HL-60/S4 treated with phorbol 12-myristate 13-acetate at 8.2 ng/mL for 4 days and 3 days (cell line): ENCODE measurements at regions not wholly inside any gene's neighbourhood (a gene's known extent, or its start where the extent isn't known, plus 50 kb on each side); places are given as distances from the start of the nearest gene placed in this dataset.
"Not testable (repeated sequence)": the region's sequence is repeated elsewhere in the genome, so short reads cannot be mapped to it uniquely, and the experiment has no call there.

Experiments used
- in situ Hi-C: fragments of 300-500 bp; cut with MboI; formaldehyde crosslinking; loops from 2 replicates; pipeline ENCODE4 v1.15.0; 2022; ENCODE audit warnings: low sequenced_read_pairs

GRCh38 chr1:244289991-244290785 is 161.5 kb downstream of the ADSS2 start:
- in situ Hi-C loops: loop anchor here (25.0 kb wide), 1 partner anchor 953 kb away; no protein-coding TSS in a partner anchor

- in situ Hi-C loops: loop anchor here (25.0 kb wide), 1 partner anchor 954 kb away; no protein-coding TSS in a partner anchor
Measured at GRCh38 chr1:244291236-244292201, 160.2 kb downstream of the ADSS2 start.

- in situ Hi-C loops: loop anchor here (25.0 kb wide), 1 partner anchor 957 kb away; no protein-coding TSS in a partner anchor
Measured at GRCh38 chr1:244294599-244295224, 157.0 kb downstream of the ADSS2 start.

GRCh38 chr1:244296003-244296402 is 155.7 kb downstream of the ADSS2 start:
- in situ Hi-C loops: loop anchor here (25.0 kb wide), 1 partner anchor 959 kb away; no protein-coding TSS in a partner anchor

- in situ Hi-C loops: loop anchor here (25.0 kb wide), 1 partner anchor 959 kb away; no protein-coding TSS in a partner anchor
Measured at GRCh38 chr1:244296447-244296846, 155.3 kb downstream of the ADSS2 start.

- in situ Hi-C loops: loop anchor here (25.0 kb wide), 1 partner anchor 960 kb away; no protein-coding TSS in a partner anchor
Measured at GRCh38 chr1:244297087-244297486, 154.6 kb downstream of the ADSS2 start.

GRCh38 chr1:244297616-244298015 is 154.1 kb downstream of the ADSS2 start:
- in situ Hi-C loops: loop anchor here (25.0 kb wide), 1 partner anchor 960 kb away; no protein-coding TSS in a partner anchor

- in situ Hi-C loops: not testable (repeated sequence)
Measured at GRCh38 chr1:244300029-244300375, 151.7 kb downstream of the ADSS2 start.

GRCh38 chr1:244301595-244302130 is 150.0 kb downstream of the ADSS2 start:
- in situ Hi-C loops: no loop called here

DNA sequence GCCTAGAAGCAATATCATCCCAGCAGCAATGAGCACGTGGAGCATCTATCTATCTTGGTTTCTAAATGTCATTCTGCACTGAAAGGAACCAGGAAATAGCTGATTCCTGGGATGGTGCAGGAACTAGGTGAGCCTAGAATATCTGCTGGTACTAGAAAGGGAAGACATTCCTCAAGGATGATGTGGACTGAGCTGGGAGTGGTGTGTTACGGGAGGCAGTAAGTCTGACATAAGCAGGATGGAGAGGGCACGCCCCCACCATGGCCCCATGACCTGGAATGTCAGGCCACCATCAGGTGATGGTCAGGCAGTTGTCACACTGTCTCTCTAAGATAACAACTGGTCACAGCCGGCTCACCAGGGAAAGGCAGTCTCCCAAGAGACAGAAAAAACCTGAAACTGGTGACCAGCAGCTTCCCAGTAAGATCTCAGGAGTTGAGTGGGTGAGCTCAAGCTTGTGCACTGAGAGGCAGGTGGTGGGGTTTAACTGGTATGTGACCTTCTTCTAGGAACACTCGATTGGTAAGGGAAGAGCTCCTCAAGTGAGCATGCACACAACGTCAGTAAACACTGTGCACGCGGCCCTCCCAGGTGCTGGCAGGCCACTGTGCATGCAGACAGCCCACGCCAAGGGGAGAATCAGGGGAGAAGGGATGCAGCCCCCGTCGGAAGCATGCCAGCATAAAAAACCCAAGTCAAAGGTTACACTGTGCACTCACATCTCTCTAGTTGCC is 148.7 kb downstream of the ADSS2 start:
- in situ Hi-C loops: no loop called here

DNA sequence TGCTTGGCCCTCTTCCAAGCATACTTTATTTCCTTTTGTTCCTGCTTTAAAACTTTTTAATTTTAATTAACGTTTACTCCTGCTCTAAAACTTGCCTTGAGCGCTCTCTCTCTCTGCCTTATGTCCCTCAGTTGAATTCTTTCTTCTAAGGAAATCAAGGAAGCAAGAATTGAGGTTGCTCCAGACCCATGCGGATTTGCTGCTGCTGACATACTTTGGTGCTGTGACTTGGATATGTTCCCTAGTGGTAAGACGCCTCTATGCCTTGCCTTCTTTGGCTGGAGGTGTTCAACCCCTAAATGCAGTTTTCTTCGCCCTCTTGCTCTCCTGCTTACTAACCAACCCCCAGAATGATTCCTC is 148.1 kb downstream of the ADSS2 start:
- in situ Hi-C loops: no loop called here

- in situ Hi-C loops: no loop called here
Measured at GRCh38 chr1:244304156-244304555, 147.6 kb downstream of the ADSS2 start.

- in situ Hi-C loops: no loop called here
Measured at GRCh38 chr1:244304656-244305055, 147.1 kb downstream of the ADSS2 start.

DNA sequence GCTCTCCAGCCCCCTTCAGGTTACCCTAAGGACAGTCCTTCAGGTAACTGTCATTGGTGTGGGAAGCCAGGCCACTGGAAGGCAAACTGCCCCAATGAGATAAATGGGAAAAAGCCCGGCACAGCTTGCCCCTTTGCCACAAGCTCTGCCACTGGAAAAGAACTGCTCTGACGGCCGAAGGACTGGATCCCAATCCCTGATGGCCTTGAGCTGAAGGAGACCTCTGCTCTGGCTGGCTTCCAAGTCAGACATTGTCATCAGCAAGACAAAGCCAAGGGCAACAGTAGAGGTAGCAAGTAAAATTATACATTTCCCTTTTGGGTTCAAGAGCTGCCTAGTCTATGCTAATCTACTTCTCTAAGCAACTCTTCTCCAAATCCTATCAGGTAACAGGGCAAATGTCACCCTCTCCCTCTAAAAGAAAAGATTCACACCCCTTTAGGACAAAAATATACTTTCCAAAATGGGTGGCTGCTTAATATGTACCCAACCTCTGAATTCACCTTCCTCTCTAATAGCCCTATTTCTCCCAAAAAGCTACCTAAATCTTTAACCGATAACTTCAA is 145.8 kb downstream of the ADSS2 start:
- in situ Hi-C loops: no loop called here

DNA sequence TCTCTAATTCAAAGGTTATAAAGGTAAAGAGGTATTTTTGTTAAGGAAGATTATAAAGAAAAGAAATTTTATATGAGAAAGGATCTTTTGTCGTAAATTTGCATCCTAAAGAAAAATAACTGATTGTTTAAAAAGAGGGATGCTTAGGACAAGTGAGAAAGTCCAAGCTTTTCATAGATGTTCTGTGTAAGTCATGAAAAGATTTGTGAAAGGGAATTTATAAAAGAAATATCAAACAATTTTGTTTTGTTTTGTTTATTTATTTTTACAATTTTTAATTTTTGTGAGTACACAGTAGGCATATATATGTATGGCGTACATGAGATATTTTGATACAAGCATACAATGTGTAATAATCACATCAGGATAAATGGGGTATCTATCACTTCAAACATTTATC is 145.2 kb downstream of the ADSS2 start:
- in situ Hi-C loops: no loop called here

DNA sequence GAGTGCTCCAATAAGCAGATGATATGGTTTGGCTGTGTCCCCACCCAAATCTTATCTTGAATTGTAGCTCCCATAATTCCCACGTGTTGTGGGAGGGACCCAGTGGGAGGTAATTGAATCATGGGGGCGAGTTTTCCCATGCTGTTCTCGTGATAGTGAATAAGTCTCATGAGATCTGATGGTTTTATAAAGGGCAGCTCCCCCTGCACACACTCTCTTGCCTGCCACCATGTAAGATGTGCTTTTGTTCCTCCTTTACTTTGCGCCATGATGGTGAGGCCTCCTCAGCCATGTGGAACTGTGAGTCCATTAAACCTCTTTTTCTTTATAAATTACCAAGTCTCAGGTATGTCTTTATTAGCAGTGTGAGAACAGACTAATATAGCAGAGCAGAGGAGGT is 142.5 kb downstream of the ADSS2 start:
- in situ Hi-C loops: not testable (repeated sequence)

DNA sequence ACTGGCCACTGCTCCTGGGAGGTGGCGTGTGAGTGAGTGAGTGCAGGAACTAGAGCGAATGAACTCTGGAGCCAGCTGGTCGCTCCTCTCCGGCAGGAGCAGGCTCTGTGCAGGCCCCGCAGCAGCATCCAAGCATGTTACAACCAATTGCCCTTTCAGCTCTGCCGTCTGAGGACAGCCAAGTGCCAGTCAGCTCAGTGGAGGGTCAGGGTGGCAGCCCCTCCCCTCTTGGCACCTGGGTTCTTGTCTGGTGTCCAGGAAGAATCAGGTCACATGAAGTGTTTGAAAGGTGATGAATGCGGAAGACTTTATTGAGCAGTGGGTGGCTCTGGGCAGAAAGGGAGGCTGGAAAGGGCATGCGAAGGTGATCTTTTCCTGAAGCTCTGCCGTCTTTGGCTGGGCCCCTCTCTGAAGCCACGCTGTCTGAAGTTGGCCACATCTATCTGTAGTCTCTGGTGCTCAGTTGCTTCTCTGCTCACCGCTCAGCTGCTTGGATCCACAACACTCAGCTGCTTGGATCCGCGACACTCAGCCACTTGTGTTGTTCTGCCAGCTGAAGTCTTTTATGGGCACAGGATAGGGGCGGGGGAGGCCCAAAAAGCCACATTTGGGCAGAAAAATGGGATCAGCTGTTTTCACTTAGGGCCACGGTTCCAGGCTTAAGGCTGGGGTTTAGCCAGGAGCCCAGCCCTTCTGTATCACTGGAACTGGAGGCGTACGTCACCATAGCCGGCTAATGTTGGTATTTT is 139.8 kb downstream of the ADSS2 start:
- in situ Hi-C loops: no loop called here

DNA sequence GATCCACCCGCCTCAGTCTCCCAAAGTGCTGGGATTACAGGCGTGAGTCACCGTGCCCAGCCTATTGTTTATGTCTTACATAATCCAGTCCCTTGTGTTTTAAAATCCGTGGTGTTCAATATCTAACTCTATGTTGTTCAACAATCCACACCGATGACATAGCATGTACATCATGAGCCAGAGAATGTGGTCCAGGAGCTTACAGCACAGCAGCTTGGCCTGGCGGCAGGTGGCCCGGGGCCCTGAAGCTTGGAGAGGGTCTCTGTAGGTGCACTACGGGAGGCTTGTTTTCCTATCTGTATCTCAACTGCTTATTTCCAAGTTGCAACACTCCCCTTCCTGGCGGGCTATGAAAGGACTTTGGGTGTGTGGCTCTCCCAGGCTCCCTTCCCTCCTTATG is 138.4 kb downstream of the ADSS2 start:
- in situ Hi-C loops: no loop called here
